Bronchial epithelial cell (primary cell): ENCODE measurements at regions not wholly inside any gene's neighbourhood (a gene's known extent, or its start where the extent isn't known, plus 50 kb on each side); places are given as distances from the start of the nearest gene placed in this dataset.

Experiments
- DNase-seq: peaks from one replicate; pipeline ENCODE4 v3.0.0-alpha.2; 2010; ENCODE audit warnings: low read depth
- FAIRE-seq: peaks from 2 replicates; lab custom pipeline; 2011; peaks lifted over from hg19 to GRCh38; lab: Jason Lieb, UNC
- H3K27me3 ChIP-seq: 2 replicates; pipeline ENCODE4 v1.5.1; 2011; ENCODE audit warnings: low read length; ENCODE audit not compliant: control insufficient read depth, insufficient read depth
- H3K36me3 ChIP-seq: 2 replicates; pipeline ENCODE4 v1.5.1; 2011; ENCODE audit warnings: low read length; ENCODE audit not compliant: control insufficient read depth, insufficient read depth
- H3K4me3 ChIP-seq: 2 replicates; pipeline ENCODE4 v1.5.1; 2011; ENCODE audit warnings: mild to moderate bottlenecking, low read depth, low read length, control low read depth
- TF ChIP-seq, protein P1 (sequence below): IDR thresholded peaks from 2 replicates; pipeline ENCODE4 v1.5.1; 2011; ENCODE audit warnings: mild to moderate bottlenecking, moderate library complexity, low read length, control low read depth, inconsistent platforms; ENCODE audit not compliant: insufficient read depth, severe bottlenecking

DNA sequence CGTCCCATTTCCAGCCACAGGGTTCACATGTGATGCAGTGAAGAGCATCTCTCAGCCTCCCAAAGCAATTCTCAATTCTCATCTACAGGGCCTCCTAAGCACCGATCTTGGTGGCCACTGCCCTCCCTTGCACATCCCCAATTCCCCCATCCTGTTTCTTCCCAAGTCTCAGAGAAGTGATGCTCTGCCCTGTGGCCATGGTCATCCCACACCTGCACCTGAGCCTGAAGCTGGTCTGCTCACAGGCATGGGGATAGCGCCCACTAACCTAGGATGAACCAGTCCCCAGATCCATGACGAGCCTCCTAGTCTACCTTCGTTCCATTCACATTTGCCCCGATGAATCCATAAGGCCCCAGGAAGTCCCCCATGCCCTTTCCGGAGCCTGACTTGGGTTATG lies 201.5 kb downstream of the UACA start:
- Histone ChIP-seq H3K4me3 (no peak overlapping the region), H3K27me3 (peaks cover 24% of the 10 kb centered on the region), H3K36me3 (no peaks in the 10 kb centered on the region)
- FAIRE-seq (no peak), DNase-seq (no peak)
- TF ChIP-seq, protein P1, sequence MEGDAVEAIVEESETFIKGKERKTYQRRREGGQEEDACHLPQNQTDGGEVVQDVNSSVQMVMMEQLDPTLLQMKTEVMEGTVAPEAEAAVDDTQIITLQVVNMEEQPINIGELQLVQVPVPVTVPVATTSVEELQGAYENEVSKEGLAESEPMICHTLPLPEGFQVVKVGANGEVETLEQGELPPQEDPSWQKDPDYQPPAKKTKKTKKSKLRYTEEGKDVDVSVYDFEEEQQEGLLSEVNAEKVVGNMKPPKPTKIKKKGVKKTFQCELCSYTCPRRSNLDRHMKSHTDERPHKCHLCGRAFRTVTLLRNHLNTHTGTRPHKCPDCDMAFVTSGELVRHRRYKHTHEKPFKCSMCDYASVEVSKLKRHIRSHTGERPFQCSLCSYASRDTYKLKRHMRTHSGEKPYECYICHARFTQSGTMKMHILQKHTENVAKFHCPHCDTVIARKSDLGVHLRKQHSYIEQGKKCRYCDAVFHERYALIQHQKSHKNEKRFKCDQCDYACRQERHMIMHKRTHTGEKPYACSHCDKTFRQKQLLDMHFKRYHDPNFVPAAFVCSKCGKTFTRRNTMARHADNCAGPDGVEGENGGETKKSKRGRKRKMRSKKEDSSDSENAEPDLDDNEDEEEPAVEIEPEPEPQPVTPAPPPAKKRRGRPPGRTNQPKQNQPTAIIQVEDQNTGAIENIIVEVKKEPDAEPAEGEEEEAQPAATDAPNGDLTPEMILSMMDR, result no peak

DNA sequence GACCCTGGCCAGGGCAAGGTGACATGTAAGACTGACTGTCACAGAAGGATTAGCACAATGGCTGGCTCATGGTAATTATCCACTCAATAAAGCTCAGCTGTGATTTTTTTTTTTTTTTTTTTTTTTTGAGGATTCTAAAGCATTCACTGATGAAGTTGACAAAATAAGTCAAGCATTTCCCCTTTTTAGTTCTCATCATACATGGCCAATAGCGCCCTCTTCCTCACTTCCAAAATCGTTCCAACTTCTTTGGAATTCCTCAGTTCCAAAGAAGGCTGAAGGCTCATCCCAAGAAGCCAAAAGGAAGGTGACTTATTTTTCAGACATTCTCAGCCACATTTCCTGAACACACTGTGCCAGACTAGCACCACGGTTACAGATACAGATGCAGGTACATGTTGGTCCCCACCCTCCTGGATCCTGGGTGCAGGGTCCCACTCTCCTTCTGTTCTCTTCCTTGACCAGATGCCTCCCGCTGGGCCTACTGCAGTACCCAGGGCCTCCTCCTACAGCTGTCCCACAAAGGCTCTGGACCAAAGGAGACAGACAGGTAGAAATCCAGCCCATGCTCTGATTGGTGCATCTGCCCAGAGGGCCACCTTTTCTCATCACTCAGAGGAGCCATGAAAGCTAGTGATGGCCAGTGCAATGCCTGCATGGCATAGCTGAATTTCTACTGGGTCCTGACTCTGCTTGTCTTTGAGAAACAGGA lies 202.6 kb downstream of the UACA start:
- peaks cover 27% of the 10 kb centered on the region for H3K27me3 ChIP-seq
- FAIRE-seq, result no peak
- H3K4me3 ChIP-seq, result no peak overlapping the region
- TF ChIP-seq, protein P1, result no peak
- no peak for DNase-seq
- H3K36me3 ChIP-seq, result no peaks in the 10 kb centered on the region

DNA sequence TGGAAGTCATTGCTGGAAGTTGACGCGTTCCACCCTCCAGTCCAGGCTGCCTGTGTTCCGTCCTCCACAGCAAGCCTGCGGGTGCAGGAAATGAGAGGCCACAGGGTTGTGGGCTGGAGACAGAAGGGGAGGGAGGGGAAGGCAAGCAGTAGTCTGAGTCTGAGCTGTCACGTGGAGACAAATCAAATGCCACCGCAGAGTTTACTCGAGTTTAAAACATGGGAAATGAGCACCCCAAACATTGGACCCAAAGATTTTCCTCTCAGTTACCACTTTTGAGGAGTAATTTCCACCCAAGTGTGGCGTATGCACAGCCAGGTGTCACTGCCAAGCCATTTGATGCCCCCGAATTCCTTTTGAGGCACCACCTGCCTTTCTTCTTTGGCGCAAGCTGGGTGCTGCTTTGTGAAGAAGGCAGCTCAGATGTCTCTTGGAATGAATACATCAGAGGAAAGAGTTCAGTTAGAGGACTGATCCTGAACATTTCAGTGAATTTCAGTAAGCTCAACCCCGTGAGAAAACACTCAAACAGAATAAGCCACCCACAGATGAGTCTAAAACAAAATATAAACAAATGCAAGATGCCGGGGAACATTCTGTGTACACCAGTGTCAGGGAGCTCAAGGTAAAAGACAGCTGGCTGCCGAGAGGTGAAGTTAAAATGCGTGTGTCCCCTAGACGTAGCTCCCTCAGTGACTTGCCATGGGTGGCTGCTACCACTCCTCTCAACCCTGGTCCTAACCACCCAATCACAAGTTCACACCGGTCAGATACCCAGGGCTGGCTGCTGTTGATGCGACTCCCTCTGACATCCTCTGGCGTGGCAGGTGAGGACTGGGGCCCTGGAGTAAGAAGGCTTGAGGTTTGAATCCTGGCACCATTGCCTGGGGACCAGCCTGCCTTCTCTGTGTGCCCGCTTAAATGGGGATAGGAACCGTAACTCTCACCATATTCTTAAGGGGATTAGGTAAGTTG lies 203.8 kb downstream of the UACA start:
- Histone ChIP-seq H3K27me3 (peaks cover 27% of the 10 kb centered on the region), H3K4me3 (no peak overlapping the region), H3K36me3 (no peaks in the 10 kb centered on the region)
- FAIRE-seq (no peak), DNase-seq (peak; percentile 13)
- TF ChIP-seq, protein P1, result no peak

DNA sequence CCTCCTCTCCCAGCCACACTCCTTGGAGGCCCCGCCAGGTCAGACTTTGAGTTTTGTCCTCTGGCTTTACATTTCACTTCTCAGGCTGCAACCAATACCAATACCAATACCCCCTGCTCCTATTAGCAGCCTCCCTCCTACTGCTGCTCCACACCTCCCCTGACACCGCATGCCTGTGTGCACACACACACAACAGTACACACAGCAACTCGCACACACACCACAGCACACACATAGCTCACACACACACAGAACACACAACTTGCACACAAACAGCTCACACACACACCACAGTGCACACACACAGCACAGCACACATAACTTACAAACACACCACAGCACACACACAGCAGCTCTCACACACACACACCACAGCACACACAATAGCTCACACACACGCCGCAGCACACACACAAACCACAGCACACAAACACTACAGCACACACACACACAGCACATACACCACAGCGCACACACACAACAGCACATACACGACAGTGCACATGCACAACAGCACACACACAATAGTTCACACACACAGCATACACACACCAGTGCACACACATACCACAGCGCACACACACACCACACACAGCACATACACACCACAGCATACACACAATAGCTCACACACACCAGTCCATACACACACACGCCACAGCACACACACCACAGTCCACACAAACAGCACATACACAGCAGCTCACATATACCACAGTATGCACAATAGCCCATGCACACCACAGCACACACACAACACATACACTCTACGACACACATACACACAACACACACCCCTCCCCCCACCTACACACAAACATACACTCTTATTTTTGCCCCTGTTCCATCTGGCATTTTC lies 204.7 kb downstream of the UACA start:
- H3K27me3 ChIP-seq, result peaks cover 32% of the 10 kb centered on the region
- H3K4me3 ChIP-seq, result no peak overlapping the region
- FAIRE-seq, result peak; percentile 97
- TF ChIP-seq, protein P1, result no peak
- no peak for DNase-seq
- no peaks in the 10 kb centered on the region for H3K36me3 ChIP-seq

DNA sequence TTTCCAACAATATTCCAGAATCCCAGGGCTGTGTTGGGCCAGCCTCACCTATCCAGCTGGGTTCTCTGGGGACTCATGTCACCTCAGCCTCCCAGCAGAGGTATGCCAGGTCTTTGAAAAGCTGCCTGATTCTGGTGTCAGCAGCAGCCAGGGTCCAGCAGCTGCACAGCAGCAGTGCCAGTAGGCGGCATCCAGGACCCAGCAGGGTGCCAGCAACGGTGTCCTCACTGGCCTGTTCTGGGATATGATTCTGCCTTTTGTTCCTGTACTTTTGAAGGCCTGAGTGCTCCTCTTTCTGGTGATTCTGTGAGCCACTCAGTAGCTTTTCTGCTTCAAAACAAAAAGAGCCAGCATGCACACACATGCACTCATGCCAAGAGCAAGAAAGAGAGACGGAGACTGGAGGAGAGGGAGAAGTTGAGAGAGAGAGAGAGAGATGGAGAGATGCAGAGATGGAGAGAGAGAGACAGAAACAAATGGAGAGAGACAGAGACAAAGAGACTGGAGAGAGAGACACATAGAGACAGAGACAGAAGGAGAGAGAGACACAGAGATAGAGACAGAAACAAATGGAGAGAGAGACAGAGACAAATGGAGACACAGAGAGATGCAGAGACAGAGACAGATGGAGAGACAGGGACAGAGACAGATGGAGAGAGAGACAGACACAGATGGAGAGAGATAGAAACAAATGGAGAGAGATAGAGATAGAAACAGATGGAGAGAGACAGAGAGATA lies 205.7 kb downstream of the UACA start:
- H3K4me3 ChIP-seq, result no peak overlapping the region
- no peaks in the 10 kb centered on the region for H3K36me3 ChIP-seq
- H3K27me3 ChIP-seq, result peaks cover 25% of the 10 kb centered on the region
- DNase-seq (no peak), FAIRE-seq (no peak)
- TF ChIP-seq, protein P1, result no peak
